ENCODE measurements at regions not wholly inside any gene's neighbourhood (a gene's known extent, or its start where the extent isn't known, plus 50 kb on each side); places are given as distances from the start of the nearest gene placed in this dataset.

- TF ChIP-seq CTCF (IDR thresholded peaks at IDR 0.05) (no peak), EP300 (IDR thresholded peaks at IDR 0.05) (no peak), POLR2A (IDR thresholded peaks at IDR 0.05) (no peak)
Observed at GRCh38 chr18:42245137-42245536, 290.1 kb downstream of the PIK3C3 start.

All from tibial nerve (tissue), 4 donors.